T-helper 1 cell treated with Interleukin-12 subunit alpha and Interleukin-12 subunit beta and Interleukin-4 antibody, amounts not matched to agents 30 ng/mL and 1 ng/mL, for 36 hours (primary cell): ENCODE measurements at regions not wholly inside any gene's neighbourhood (a gene's known extent, or its start where the extent isn't known, plus 50 kb on each side); places are given as distances from the start of the nearest gene placed in this dataset.

Experiments
- intact Hi-C: fragments of 100-400 bp; cut with micrococcal nuclease; formaldehyde crosslinking; loops from one replicate; pipeline ENCODE4 v1.15.1; 2024

- intact Hi-C loops, result no loop called here
Measured at GRCh38 chr14:71284048-71284447, 376.8 kb downstream of the PCNX1 start.

- intact Hi-C loops, result no loop called here
Measured at GRCh38 chr14:71286126-71286525, 378.9 kb downstream of the PCNX1 start.

GRCh38 chr14:71287567-71287966, 380.3 kb downstream of the PCNX1 start:
- intact Hi-C loops, result no loop called here

- intact Hi-C loops, result no loop called here
Measured at GRCh38 chr14:71289536-71289935, 382.3 kb downstream of the PCNX1 start.

- intact Hi-C loops, result no loop called here
Measured at GRCh38 chr14:71290301-71290700, 383.0 kb downstream of the PCNX1 start.

GRCh38 chr14:71290960-71291466, 383.8 kb downstream of the PCNX1 start:
- intact Hi-C loops, result no loop called here

- intact Hi-C loops, result loop anchor here (2.0 kb wide), 1 partner anchor 63 kb away; no protein-coding TSS in a partner anchor
Measured at GRCh38 chr14:71296184-71296583, 388.9 kb downstream of the PCNX1 start.

GRCh38 chr14:71300566-71301330, 393.5 kb downstream of the PCNX1 start:
- intact Hi-C loops, result no loop called here

- intact Hi-C loops, result no loop called here
Measured at GRCh38 chr14:71301611-71302010, 394.4 kb downstream of the PCNX1 start.

- intact Hi-C loops, result no loop called here
Measured at GRCh38 chr14:71304690-71305089, 397.4 kb downstream of the PCNX1 start.

- intact Hi-C loops, result no loop called here
Measured at GRCh38 chr14:71308671-71309070, 401.4 kb downstream of the PCNX1 start.

GRCh38 chr14:71309756-71310155, 402.5 kb downstream of the PCNX1 start:
- intact Hi-C loops, result no loop called here

GRCh38 chr14:71311061-71311460, 403.8 kb downstream of the PCNX1 start:
- intact Hi-C loops, result no loop called here

- intact Hi-C loops, result no loop called here
Measured at GRCh38 chr14:71314717-71315116, 407.5 kb downstream of the PCNX1 start.

- intact Hi-C loops, result no loop called here
Measured at GRCh38 chr14:71317385-71318096, 410.3 kb downstream of the PCNX1 start.

- intact Hi-C loops, result no loop called here
Measured at GRCh38 chr14:71318097-71318459, 410.8 kb downstream of the PCNX1 start.

- intact Hi-C loops, result loop anchor here (1.0 to 10.0 kb wide), 12 partner anchors 52 to 1575 kb away; partner anchors contain the start of genes DPF3, MAP3K9, PCNX1 and TTC9
Measured at GRCh38 chr14:71319666-71320065, 412.4 kb downstream of the PCNX1 start.

- intact Hi-C loops, result loop anchor here (1.0 to 10.0 kb wide), 12 partner anchors 53 to 1575 kb away; partner anchors contain the start of genes DPF3, MAP3K9, PCNX1 and TTC9
Measured at GRCh38 chr14:71320107-71320733, 413.0 kb downstream of the PCNX1 start, which contains the start of gene SIPA1L1. SIPA1L1 (plus strand) TSS chr14:71320476.

- intact Hi-C loops, result loop anchor here (1.0 to 10.0 kb wide), 13 partner anchors 54 to 1574 kb away; partner anchors contain the start of genes DPF3, MAP3K9, PCNX1 and TTC9
Measured at GRCh38 chr14:71320734-71321573, 413.7 kb downstream of the PCNX1 start.

- intact Hi-C loops, result loop anchor here (1.0 to 10.0 kb wide), 12 partner anchors 75 to 1573 kb away; partner anchors contain the start of genes DPF3, MAP3K9, PCNX1 and TTC9
Measured at GRCh38 chr14:71321574-71322315, 414.5 kb downstream of the PCNX1 start.
